HG02852 (cell line): ENCODE measurements at regions not wholly inside any gene's neighbourhood (a gene's known extent, or its start where the extent isn't known, plus 50 kb on each side); places are given as distances from the start of the nearest gene placed in this dataset.
"Not testable (repeated sequence)": the region's sequence is repeated elsewhere in the genome, so short reads cannot be mapped to it uniquely, and the experiment has no call there.

Source experiments
- ATAC-seq: cut with Tn5 transposase; IDR thresholded peaks from one replicate; pipeline ENCODE4 v1.9.1; 2021; ENCODE audit warnings: mild to moderate bottlenecking, moderate library complexity; ENCODE audit not compliant: unreplicated experiment

DNA sequence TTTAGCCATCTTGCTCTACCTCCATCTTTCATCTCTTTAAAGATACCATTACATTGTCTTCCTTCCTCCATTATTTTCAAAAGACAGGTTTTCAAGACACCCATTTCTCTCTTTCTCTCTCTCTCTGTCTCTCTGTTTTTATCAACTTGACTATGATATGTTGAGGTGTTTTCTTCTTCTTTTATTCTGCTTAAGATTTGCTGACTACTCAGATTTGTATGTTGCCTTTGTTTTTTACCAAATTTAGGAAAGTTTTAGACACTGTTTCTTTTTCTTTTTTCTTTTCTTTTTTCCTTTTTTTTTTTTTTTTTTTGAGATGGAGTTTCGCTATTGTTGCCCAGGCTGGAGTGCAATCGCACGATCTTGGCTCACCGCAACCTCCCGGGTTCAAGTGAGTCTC lies 647.5 kb upstream of the VRK2 start:
- ATAC-seq, result no peak

DNA sequence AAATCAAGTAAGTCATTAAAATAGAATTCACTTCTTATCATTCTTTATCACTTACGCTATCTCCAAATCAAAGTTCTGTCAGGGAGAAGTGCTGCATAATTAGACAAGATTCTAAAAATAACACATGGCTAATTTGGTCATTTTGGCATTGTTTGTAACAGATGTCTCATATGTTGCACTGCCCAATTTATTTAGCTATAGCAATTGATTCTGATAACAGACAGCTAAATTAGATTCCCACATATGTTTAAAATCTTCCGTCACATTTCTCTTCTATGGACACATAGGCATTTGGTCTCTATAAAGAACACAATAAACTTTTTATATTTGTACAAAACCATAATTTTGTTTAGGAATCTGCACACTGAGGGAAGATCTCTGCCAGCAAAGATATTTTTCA lies 644.5 kb upstream of the VRK2 start:
- no peak for ATAC-seq

- ATAC-seq, result no peak
Observed at GRCh38 chr2:57402755-57403154, 643.9 kb upstream of the VRK2 start.

- no peak for ATAC-seq
Observed at GRCh38 chr2:57407772-57408201, 638.8 kb upstream of the VRK2 start.

DNA sequence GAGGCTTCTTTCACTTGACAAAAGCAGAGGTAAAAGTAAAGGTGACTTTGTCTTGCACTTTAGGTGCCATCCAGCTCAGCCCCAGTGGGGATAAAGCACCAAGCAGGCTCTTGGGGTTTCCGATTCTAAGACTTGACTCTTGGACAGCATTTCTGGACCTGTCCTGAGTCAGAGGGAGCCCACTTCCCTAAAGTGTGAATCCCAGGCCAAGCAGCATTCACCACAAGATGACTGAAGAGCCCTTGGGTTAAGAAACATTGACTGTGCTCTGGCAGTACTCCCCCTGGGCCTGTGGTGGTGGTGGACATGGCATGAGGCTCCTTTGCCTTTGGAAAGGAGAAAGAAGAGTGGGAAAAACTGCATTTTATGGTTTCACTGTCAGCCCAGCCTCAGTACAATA lies 638.0 kb upstream of the VRK2 start:
- ATAC-seq, result no peak

DNA sequence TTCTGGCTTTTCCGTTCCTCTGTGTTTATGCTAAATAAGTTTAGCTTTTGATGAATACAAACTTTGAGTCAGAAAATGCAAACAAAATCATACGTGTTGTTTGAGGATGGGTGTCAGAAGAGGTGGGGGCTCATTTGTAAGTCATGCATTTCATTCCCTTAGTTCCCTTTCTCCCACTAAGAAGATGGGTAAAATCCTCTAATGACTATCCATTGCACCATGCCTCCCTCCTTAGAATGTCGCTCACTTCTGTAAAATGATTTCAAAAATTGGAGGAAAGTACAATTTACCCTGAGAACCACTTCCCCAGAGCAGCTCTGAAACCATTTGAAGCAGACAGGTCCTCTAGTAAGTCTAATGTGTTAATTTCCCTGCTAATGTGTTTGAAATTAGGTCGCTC lies 629.6 kb upstream of the VRK2 start:
- no peak for ATAC-seq

DNA sequence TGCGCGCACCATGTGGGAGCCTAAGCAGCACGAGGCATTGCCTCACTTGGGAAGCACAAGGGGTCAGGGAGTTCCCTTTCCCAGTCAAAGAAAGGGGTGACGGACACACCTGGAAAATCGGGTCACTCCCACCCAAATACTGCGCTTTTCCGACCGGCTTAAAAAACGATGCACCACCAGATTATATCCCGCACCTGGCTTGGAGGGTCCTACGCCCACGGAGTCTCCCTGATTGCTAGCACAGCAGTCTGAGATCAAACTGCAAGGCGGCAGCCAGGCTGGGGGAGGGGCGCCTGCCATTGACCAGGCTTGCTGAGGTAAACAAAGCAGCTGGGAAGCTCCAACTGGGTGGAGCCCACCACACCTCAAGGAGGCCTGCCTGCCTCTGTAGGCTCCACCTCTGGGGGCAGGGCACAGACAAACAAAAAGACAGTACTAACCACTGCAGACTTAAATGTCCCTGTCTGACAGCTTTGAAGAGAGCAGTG lies 627.7 kb upstream of the VRK2 start:
- not testable (repeated sequence) for ATAC-seq

- ATAC-seq, result no peak
Observed at GRCh38 chr2:57429831-57430230, 616.8 kb upstream of the VRK2 start.

GRCh38 chr2:57432528-57432927 lies 614.1 kb upstream of the VRK2 start:
- no peak for ATAC-seq

GRCh38 chr2:57434441-57434840 lies 612.2 kb upstream of the VRK2 start:
- ATAC-seq, result no peak

DNA sequence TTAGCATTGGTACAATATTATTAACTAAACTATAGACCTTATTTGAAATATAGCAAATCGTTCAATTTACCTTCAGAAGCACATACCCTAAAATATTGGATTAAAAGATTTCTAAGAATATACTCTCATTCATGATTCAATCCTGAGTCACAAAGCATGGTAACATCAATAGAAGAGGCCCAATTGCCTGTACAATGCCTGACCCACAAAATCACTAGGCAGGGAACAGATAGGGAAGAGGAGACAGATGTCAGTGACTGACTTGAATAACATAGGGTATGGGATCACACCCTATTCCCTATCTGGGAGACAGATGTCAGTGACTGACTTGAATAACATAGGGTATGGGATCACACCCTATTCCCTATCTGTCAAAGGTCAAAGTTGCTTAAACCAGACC lies 611.6 kb upstream of the VRK2 start:
- ATAC-seq, result no peak

- ATAC-seq, result no peak
Observed at GRCh38 chr2:57437077-57437476, 609.5 kb upstream of the VRK2 start.

- no peak for ATAC-seq
Observed at GRCh38 chr2:57440437-57440836, 606.2 kb upstream of the VRK2 start.

DNA sequence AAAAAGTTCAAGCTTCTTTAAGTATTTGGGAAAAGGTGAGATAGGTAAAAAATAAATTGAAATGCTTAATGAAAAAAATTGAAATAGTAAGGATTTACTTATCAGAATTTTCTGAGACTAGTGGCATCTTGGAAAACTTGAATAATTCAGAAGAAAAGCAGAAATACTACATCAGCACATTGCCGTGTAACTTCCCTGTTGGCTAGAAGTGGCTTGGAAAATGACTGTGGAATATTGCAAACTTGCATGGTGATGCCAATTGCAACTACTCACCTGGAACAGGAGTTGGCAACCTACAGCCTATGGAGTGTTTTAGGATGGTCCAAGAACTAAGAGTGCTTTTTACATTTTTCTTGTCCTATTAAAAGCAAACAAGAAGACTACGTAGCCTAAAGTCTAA lies 603.5 kb upstream of the VRK2 start:
- ATAC-seq, result no peak

- ATAC-seq, result no peak
Observed at GRCh38 chr2:57443973-57444521, 602.6 kb upstream of the VRK2 start.

- no peak for ATAC-seq
Observed at GRCh38 chr2:57444752-57445430, 601.7 kb upstream of the VRK2 start.

- no peak for ATAC-seq
Observed at GRCh38 chr2:57448816-57449215, 597.8 kb upstream of the VRK2 start.

GRCh38 chr2:57450170-57450569 lies 596.4 kb upstream of the VRK2 start:
- ATAC-seq, result peak; percentile 99

GRCh38 chr2:57452634-57453033 lies 594.0 kb upstream of the VRK2 start:
- ATAC-seq, result no peak

DNA sequence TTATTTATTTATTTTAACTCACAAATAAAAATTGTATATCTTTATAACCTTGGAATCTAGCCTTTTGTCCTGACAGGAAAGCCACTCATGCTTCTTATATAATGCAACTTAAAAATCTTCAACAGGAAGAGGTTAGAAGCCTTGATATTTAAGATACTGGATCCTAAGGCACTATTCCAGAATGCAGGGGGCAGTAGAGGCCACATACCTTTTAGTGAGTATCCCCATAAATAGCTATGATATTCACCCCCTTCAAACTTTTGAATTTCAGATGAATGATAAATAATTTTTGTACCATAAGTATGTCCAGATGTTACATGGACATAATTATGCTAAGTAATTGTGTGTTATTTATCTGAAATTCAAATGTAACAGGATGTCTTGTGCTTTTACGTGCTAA lies 592.7 kb upstream of the VRK2 start:
- no peak for ATAC-seq

DNA sequence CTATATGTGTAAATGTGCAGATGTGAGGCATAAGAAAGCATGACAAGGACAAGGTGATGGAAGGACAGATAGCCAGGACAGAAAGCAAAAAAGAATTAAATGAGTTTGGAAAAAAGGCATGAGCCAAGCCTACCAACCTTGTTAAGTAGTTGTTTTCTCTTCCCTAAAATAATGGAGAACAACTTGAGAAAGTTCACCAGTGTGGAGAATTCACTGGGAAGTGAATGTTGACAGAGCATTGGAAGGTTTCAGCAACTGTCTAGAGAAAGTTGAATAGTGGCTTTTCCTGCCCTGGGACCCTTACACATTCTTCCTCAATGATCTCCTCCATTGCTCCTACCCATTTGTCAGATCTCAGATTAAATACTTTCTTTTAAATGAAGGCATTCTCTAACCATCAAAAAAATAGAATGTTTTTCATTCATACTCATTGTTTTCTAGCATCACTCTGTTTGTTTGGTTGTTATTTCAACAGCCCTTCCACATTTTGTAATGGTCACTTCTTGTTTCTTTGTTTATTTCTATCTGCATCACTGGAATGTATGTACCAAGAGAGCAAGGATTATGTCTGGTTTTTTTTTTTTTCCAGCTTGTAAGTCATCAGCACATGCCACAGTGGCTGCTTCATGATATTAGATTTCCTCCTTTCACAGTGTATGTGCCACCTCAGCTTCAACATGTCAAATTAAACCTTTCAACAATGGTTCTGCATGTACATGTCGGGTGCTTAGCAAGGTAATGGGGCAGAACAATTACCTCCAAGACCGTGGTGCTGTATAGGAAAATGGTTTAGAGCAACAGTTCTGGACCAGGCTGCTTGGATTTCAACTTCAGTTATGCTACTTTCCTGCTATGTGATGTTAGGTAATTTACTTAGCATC lies 586.0 kb upstream of the VRK2 start:
- no peak for ATAC-seq

DNA sequence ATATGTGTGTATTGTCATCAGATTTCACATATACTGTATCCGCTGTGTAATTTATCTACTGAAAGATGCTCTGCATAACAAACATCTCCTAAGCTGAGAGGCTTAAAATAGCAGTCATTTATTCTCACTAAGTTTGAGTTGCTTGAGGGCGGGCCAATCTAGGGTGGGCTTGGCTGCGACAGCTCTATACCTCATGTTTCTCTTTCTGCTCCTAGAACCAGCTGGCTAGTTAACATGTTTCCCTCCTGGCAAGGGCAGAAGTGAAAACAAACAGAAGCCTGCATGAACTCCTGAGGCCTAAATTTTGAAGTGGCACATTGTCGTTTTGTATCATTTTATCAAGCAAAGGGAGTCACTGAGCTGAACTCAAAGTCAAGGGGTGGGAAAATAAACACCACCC lies 585.0 kb upstream of the VRK2 start:
- ATAC-seq, result no peak
